ENCODE measurements at regions not wholly inside any gene's neighbourhood (a gene's known extent, or its start where the extent isn't known, plus 50 kb on each side); places are given as distances from the start of the nearest gene placed in this dataset.

DNA sequence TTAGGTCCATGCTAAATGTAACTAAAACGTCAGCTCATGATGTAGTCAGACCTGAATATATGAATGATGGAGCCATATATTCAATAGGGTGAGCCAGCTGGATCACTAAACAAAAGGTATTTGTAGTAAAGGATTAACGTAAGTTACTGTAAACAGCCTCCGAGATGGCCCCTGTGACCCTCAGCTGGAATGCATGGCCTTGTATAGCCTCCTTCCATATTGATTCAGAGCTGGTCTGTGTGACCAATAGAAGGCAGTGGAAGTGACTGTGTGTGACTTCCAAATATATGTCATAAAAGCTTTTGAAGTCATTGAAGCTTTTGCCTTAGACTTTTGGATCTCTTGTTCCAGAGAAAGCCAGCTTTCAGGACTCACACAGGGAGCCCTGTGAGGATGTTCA is 154.4 kb upstream of the CHD1 start:
- H3K4me1 Mint-ChIP-seq: no peaks in the 10 kb centered on the region
- no peak overlapping the region for H3K27ac Mint-ChIP-seq

DNA sequence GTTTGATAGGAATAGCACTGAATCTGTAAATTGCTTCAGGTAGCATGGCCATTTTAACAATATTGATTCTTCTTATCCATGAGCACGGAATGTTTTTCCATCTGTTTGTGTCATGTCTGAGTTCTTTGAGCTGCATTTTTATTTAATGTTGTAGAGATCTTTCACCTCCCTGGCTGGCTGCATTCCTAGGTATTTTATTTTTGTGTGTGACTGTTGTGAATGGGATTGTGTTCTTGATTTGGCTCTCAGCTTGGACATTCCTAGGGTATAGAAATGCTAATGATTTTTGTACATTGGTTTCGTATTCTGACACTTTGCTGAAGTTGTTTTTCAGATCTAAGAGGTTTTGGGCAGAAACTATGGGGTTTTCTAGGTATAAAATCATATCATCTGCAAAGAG is 152.9 kb upstream of the CHD1 start:
- WGBS (ENCODE audit: insufficient coverage): no CpG with 5 or more reads among the region's 2 CpGs
- Histone ChIP-seq H3K9me3 (replicated peaks in 1 of 2; ENCODE audit: control insufficient read depth in 1 of 2, insufficient read depth in 1 of 2, low read length in 2 of 2) (no peaks in the 10 kb centered on the region), H3K9ac (ENCODE audit: insufficient read depth, low read length, poor library complexity, severe bottlenecking) (no peak overlapping the region), H4K20me1 (ENCODE audit: insufficient read depth, low read length) (no peaks in the 10 kb centered on the region), H3K27ac (ENCODE audit: low read depth in 1 of 2, low read length in 2 of 2) (no peak overlapping the region), H3K4me3 (replicated peaks in 1 of 3; ENCODE audit: low read depth in 2 of 3, low read length in 3 of 3) (no peak overlapping the region), H3K4me2 (replicated peaks; ENCODE audit: extremely low read depth, low read length, poor library complexity, severe bottlenecking) (no peak overlapping the region), H2AFZ (ENCODE audit: insufficient read depth, low read depth, low read length, poor library complexity, severe bottlenecking) (no peak overlapping the region), H3K36me3 (replicated peaks in 1 of 2; ENCODE audit: control insufficient read depth in 1 of 2, insufficient read depth in 2 of 2, low read length in 2 of 2) (no peaks in the 10 kb centered on the region), H3K27me3 (ENCODE audit: control insufficient read depth in 2 of 2, insufficient read depth in 2 of 2, low read length in 2 of 2) (no peaks in the 10 kb centered on the region), H3K4me1 (ENCODE audit: control insufficient read depth in 1 of 2, insufficient read depth in 2 of 2, low read length in 2 of 2) (no peaks in the 10 kb centered on the region), H3K79me2 (ENCODE audit: insufficient read depth, low read length) (no peaks in the 10 kb centered on the region)
- intact Hi-C loops (cut with micrococcal nuclease): no loop called here
- no peaks in the 10 kb centered on the region for H3K4me1 Mint-ChIP-seq
- TF ChIP-seq, protein P1, sequence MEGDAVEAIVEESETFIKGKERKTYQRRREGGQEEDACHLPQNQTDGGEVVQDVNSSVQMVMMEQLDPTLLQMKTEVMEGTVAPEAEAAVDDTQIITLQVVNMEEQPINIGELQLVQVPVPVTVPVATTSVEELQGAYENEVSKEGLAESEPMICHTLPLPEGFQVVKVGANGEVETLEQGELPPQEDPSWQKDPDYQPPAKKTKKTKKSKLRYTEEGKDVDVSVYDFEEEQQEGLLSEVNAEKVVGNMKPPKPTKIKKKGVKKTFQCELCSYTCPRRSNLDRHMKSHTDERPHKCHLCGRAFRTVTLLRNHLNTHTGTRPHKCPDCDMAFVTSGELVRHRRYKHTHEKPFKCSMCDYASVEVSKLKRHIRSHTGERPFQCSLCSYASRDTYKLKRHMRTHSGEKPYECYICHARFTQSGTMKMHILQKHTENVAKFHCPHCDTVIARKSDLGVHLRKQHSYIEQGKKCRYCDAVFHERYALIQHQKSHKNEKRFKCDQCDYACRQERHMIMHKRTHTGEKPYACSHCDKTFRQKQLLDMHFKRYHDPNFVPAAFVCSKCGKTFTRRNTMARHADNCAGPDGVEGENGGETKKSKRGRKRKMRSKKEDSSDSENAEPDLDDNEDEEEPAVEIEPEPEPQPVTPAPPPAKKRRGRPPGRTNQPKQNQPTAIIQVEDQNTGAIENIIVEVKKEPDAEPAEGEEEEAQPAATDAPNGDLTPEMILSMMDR (IDR thresholded peaks at IDR 0.05): no peak
- no peaks in the 10 kb centered on the region for H3K36me3 Mint-ChIP-seq
- H3K9me3 Mint-ChIP-seq: peaks cover 0 to 7% (median 0%) of the 10 kb centered on the region in 7 donors
- no peak overlapping the region for H3K4me3 Mint-ChIP-seq
- H3K27me3 Mint-ChIP-seq (ENCODE audit: low read depth in 3 of 3): peaks cover 0 to 5% (median 4%) of the 10 kb centered on the region in 3 donors
- no peak overlapping the region for H3K27ac Mint-ChIP-seq
- no peak for DNase-seq

More for the DNA sequence above, 154.4 kb upstream of the CHD1 start:
- Histone ChIP-seq H3K9me3 (replicated peaks in 1 of 2; ENCODE audit: control insufficient read depth in 1 of 2, insufficient read depth in 1 of 2, low read length in 2 of 2) (no peaks in the 10 kb centered on the region), H4K20me1 (ENCODE audit: insufficient read depth, low read length) (no peaks in the 10 kb centered on the region), H3K4me1 (ENCODE audit: control insufficient read depth in 1 of 2, insufficient read depth in 2 of 2, low read length in 2 of 2) (no peaks in the 10 kb centered on the region), H3K27ac (ENCODE audit: low read depth in 1 of 2, low read length in 2 of 2) (no peak overlapping the region), H3K36me3 (replicated peaks in 1 of 2; ENCODE audit: control insufficient read depth in 1 of 2, insufficient read depth in 2 of 2, low read length in 2 of 2) (no peaks in the 10 kb centered on the region), H3K9ac (ENCODE audit: insufficient read depth, low read length, poor library complexity, severe bottlenecking) (no peak overlapping the region), H3K4me3 (replicated peaks in 1 of 3; ENCODE audit: low read depth in 2 of 3, low read length in 3 of 3) (no peak overlapping the region), H3K4me2 (replicated peaks; ENCODE audit: extremely low read depth, low read length, poor library complexity, severe bottlenecking) (no peak overlapping the region), H2AFZ (ENCODE audit: insufficient read depth, low read depth, low read length, poor library complexity, severe bottlenecking) (no peak overlapping the region), H3K79me2 (ENCODE audit: insufficient read depth, low read length) (no peaks in the 10 kb centered on the region), H3K27me3 (ENCODE audit: control insufficient read depth in 2 of 2, insufficient read depth in 2 of 2, low read length in 2 of 2) (no peaks in the 10 kb centered on the region)
- TF ChIP-seq, protein P1 (IDR thresholded peaks at IDR 0.05): no peak
- H3K27me3 Mint-ChIP-seq (ENCODE audit: low read depth in 3 of 3): peaks cover 0 to 4% (median 3%) of the 10 kb centered on the region in 3 donors
- no peak for DNase-seq
- no peaks in the 10 kb centered on the region for H3K36me3 Mint-ChIP-seq
- intact Hi-C loops (cut with micrococcal nuclease): no loop called here
- WGBS (ENCODE audit: insufficient coverage): 100% methylated on average over 3 of the region's 3 CpGs
- H3K9me3 Mint-ChIP-seq: peaks cover 0 to 7% (median 0%) of the 10 kb centered on the region in 7 donors
- H3K4me3 Mint-ChIP-seq: no peak overlapping the region
